ENCODE measurements at regions not wholly inside any gene's neighbourhood (a gene's known extent, or its start where the extent isn't known, plus 50 kb on each side); places are given as distances from the start of the nearest gene placed in this dataset.
A peak's percentile ranks its signal among the peaks of the same experiment; 100 is the strongest.

- H4K20me1 ChIP-seq (ENCODE audit: control insufficient read depth, extremely low read depth, insufficient read depth, low read length), result no peaks in the 10 kb centered on the region
- TF ChIP-seq CTCF (optimal IDR thresholded peaks at IDR 0.05 in 1 of 3, IDR thresholded peaks at IDR 0.05 in 1 of 3, conservative IDR thresholded peaks at IDR 0.05 in 1 of 3; ENCODE audit: extremely low read depth in 1 of 3, insufficient read depth in 2 of 3, low read length in 3 of 3) (no peak), EZH2 (IDR thresholded peaks at IDR 0.05; ENCODE audit: low read length) (no peak)
- H3K79me2 ChIP-seq (ENCODE audit: control insufficient read depth, insufficient read depth, low read length), result no peaks in the 10 kb centered on the region
- no peak overlapping the region for H3K4me3 ChIP-seq (ENCODE audit: control insufficient read depth in 2 of 3, extremely low read depth in 1 of 3, insufficient read depth in 2 of 3, low read depth in 1 of 3, low read length in 3 of 3)
- peak overlapping the region; percentile 58 for H2AFZ ChIP-seq (ENCODE audit: control insufficient read depth, low read length)
- DNase-seq (ENCODE audit: low read depth, low spot score) (no peak), FAIRE-seq (no peak)
- dilution Hi-C loops (cut with MboI; ENCODE audit: extremely low pct_ligation_motif_present, low sequenced_read_pairs), result no loop called here
- no peaks in the 10 kb centered on the region for H3K36me3 ChIP-seq (ENCODE audit: control insufficient read depth in 2 of 2, extremely low read depth in 1 of 2, insufficient read depth in 2 of 2, low read length in 2 of 2)
- H3K9ac ChIP-seq (ENCODE audit: control insufficient read depth, extremely low read depth, insufficient read depth, low read length), result no peak overlapping the region
- no peaks in the 10 kb centered on the region for H3K9me1 ChIP-seq (ENCODE audit: control insufficient read depth, extremely low read depth, insufficient read depth, low read length)
- no peaks in the 10 kb centered on the region for H3K27me3 ChIP-seq (ENCODE audit: control insufficient read depth, extremely low read depth, insufficient read depth, low read length)
- no peak overlapping the region for H3K27ac ChIP-seq (ENCODE audit: control insufficient read depth, insufficient read depth, low read length)
- H3K9me3 ChIP-seq (ENCODE audit: control insufficient read depth, low read depth, low read length), result no peaks in the 10 kb centered on the region
- peak overlapping the region; percentile 23 for H3K4me2 ChIP-seq (ENCODE audit: control insufficient read depth, extremely low read depth, insufficient read depth, low read depth, low read length)
- peaks cover 23% of the 10 kb centered on the region for H3K4me1 ChIP-seq (ENCODE audit: control insufficient read depth, extremely low read depth, insufficient read depth, low read length)
These were observed 191.7 kb upstream of the TPM1 start for GRCh38 chr15:62850791-62851291.

- Histone ChIP-seq H3K27ac (ENCODE audit: control insufficient read depth, insufficient read depth, low read length) (no peak overlapping the region), H3K9me1 (ENCODE audit: control insufficient read depth, extremely low read depth, insufficient read depth, low read length) (no peaks in the 10 kb centered on the region), H3K4me2 (ENCODE audit: control insufficient read depth, extremely low read depth, insufficient read depth, low read depth, low read length) (no peak overlapping the region), H3K36me3 (ENCODE audit: control insufficient read depth in 2 of 2, extremely low read depth in 1 of 2, insufficient read depth in 2 of 2, low read length in 2 of 2) (no peaks in the 10 kb centered on the region), H3K9ac (ENCODE audit: control insufficient read depth, extremely low read depth, insufficient read depth, low read length) (no peak overlapping the region), H2AFZ (ENCODE audit: control insufficient read depth, low read length) (no peak overlapping the region), H4K20me1 (ENCODE audit: control insufficient read depth, extremely low read depth, insufficient read depth, low read length) (no peaks in the 10 kb centered on the region), H3K4me3 (ENCODE audit: control insufficient read depth in 2 of 3, extremely low read depth in 1 of 3, insufficient read depth in 2 of 3, low read depth in 1 of 3, low read length in 3 of 3) (no peak overlapping the region), H3K27me3 (ENCODE audit: control insufficient read depth, extremely low read depth, insufficient read depth, low read length) (no peaks in the 10 kb centered on the region), H3K9me3 (ENCODE audit: control insufficient read depth, low read depth, low read length) (no peaks in the 10 kb centered on the region), H3K4me1 (ENCODE audit: control insufficient read depth, extremely low read depth, insufficient read depth, low read length) (peaks cover 41% of the 10 kb centered on the region), H3K79me2 (ENCODE audit: control insufficient read depth, insufficient read depth, low read length) (no peaks in the 10 kb centered on the region)
- no peak for TF ChIP-seq EZH2 (IDR thresholded peaks at IDR 0.05; ENCODE audit: low read length)
- no peak for TF ChIP-seq CTCF (optimal IDR thresholded peaks at IDR 0.05 in 1 of 3, IDR thresholded peaks at IDR 0.05 in 1 of 3, conservative IDR thresholded peaks at IDR 0.05 in 1 of 3; ENCODE audit: extremely low read depth in 1 of 3, insufficient read depth in 2 of 3, low read length in 3 of 3)
- FAIRE-seq (no peak), DNase-seq (ENCODE audit: low read depth, low spot score) (no peak)
- dilution Hi-C loops (cut with MboI; ENCODE audit: extremely low pct_ligation_motif_present, low sequenced_read_pairs), result no loop called here
These were observed 189.3 kb upstream of the TPM1 start for GRCh38 chr15:62853114-62853840.

Measured in keratinocyte (primary cell).